GM10266 (cell line): ENCODE measurements at regions not wholly inside any gene's neighbourhood (a gene's known extent, or its start where the extent isn't known, plus 50 kb on each side); places are given as distances from the start of the nearest gene placed in this dataset.

Source experiments
- DNase-seq: peaks from one replicate; pipeline ENCODE4 v3.0.0; 2012; ENCODE audit errors: extremely low spot score
- TF ChIP-seq, protein P1 (sequence below): IDR thresholded peaks from 2 replicates; pipeline ENCODE4 v1.5.1; 2012; ENCODE audit warnings: mild to moderate bottlenecking, low read depth; ENCODE audit not compliant: control insufficient read depth, insufficient read depth; ENCODE audit errors: missing control alignments

- TF ChIP-seq, protein P1, sequence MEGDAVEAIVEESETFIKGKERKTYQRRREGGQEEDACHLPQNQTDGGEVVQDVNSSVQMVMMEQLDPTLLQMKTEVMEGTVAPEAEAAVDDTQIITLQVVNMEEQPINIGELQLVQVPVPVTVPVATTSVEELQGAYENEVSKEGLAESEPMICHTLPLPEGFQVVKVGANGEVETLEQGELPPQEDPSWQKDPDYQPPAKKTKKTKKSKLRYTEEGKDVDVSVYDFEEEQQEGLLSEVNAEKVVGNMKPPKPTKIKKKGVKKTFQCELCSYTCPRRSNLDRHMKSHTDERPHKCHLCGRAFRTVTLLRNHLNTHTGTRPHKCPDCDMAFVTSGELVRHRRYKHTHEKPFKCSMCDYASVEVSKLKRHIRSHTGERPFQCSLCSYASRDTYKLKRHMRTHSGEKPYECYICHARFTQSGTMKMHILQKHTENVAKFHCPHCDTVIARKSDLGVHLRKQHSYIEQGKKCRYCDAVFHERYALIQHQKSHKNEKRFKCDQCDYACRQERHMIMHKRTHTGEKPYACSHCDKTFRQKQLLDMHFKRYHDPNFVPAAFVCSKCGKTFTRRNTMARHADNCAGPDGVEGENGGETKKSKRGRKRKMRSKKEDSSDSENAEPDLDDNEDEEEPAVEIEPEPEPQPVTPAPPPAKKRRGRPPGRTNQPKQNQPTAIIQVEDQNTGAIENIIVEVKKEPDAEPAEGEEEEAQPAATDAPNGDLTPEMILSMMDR: no peak
- DNase-seq: no peak
Observed at GRCh38 chr22:48475661-48476345, 1351.9 kb downstream of the BRD1 start.

- TF ChIP-seq, protein P1: no peak
- no peak for DNase-seq
Observed at GRCh38 chr22:48474881-48475280, 1352.8 kb downstream of the BRD1 start.

DNA sequence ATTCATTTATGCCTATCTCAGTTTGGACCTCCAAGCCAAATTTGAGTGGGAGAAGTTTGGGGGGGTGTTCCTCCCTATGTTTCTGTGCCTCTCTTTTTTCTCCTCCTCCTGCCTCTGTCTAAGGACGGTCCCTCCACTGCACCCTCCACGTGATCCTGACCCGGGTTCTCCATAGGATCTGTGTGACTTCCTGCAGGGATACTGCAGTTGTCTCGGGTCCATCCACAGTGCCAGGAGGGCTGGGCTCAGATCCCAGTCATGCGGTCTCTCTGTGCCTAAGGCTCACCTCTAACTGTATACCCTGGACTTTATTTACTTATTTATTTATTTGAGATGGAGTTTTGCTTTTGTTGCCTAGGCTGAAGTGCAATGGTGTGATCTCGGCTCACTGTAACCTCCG lies 1354.5 kb downstream of the BRD1 start:
- DNase-seq: no peak
- TF ChIP-seq, protein P1: no peak

DNA sequence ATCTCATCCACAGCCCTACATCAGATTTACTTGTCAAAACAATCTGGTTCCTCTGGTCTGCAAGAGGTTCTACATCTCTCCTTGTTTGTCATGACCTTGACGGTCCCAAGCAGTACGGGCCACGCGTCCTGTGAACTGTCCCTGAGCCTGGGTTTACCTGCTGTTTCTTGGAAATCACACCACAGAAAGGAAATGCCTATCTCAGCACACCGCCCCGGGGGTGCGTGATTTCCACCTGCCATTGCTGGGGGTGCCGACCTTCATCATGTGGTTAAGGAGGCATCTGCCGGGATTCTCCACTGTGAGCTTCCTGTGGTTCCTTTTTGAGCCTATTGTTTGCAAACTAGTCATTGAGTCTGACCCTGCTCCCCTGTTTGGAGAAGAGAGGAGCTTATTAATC lies 1363.4 kb downstream of the BRD1 start:
- no peak for DNase-seq
- TF ChIP-seq, protein P1: no peak

DNA sequence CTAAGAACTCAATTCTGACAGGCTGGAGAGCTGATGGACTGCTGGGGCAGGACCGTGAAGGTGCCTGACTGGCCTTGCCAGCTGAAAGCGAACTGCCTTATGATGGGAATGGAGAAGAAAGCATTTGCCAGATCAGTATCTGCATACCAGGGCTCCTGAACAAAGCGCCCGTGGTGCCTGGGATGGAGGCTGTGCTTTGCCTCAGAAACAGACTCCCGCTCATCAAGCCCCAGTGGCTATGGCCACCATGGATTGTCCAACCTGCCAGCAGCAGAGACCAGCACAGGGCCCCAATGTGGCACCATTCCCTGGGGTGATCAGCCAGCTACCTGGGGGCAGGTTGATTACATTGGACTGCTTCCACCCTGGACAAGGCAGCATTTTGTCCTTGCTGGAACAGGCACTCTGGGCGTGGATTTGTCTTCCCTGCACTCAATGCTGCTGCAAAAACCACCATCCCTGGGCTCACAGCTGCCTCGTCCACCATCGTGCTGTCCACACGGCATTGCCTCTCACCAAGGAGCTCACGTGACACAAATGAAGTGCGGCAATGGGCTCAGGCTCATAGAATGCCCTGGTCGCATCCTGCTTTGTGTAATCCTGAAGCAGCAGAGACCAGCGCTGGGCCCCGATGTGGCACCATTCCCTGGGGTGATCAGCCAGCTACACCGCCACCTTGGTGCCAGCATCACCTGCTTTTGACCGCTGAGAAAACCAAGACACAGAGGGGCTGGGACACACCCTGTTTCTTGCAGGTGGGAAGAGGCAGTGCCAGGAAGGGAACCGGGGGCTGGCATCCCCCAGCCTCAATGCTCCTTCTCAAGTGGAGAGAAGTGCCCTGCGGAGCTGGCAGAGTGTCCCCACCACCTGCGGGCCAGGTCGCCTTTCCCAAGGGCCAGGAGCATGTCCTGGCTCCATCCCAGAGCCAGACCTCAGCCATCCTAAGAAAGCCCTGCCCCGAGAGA lies 1367.5 kb downstream of the BRD1 start:
- TF ChIP-seq, protein P1: no peak
- DNase-seq: no peak

GRCh38 chr22:48459259-48459658 lies 1368.4 kb downstream of the BRD1 start:
- DNase-seq: no peak
- TF ChIP-seq, protein P1: no peak

GRCh38 chr22:48456449-48456848 lies 1371.2 kb downstream of the BRD1 start:
- TF ChIP-seq, protein P1: no peak
- no peak for DNase-seq
